ENCODE measurements at regions not wholly inside any gene's neighbourhood (a gene's known extent, or its start where the extent isn't known, plus 50 kb on each side); places are given as distances from the start of the nearest gene placed in this dataset.

GRCh38 chr2:15766911-15767597, 173.3 kb upstream of the MYCN start:
- no peak for DNase-seq

GRCh38 chr2:15767679-15768078, 172.7 kb upstream of the MYCN start:
- DNase-seq = no peak

GRCh38 chr2:15768142-15768541, 172.2 kb upstream of the MYCN start:
- DNase-seq = peak; percentile 11

- no peak for DNase-seq
These were observed 171.7 kb upstream of the MYCN start for GRCh38 chr2:15768615-15769014.

- DNase-seq = no peak
These were observed 171.1 kb upstream of the MYCN start for GRCh38 chr2:15769235-15769634.

GRCh38 chr2:15769676-15770547, 170.4 kb upstream of the MYCN start:
- DNase-seq = peak; percentile 18

GRCh38 chr2:15770606-15771005, 169.7 kb upstream of the MYCN start:
- DNase-seq = no peak

- DNase-seq = no peak
These were observed 169.2 kb upstream of the MYCN start for GRCh38 chr2:15771124-15771523.

- DNase-seq = no peak
These were observed 168.2 kb upstream of the MYCN start for GRCh38 chr2:15772086-15772595.

GRCh38 chr2:15772681-15773080, 167.7 kb upstream of the MYCN start:
- no peak for DNase-seq

- DNase-seq = no peak
These were observed 167.1 kb upstream of the MYCN start for GRCh38 chr2:15773204-15773603.

GRCh38 chr2:15773846-15774245, 166.5 kb upstream of the MYCN start:
- no peak for DNase-seq

GRCh38 chr2:15775753-15776628, 164.4 kb upstream of the MYCN start:
- DNase-seq = no peak

GRCh38 chr2:15776629-15776919, 163.8 kb upstream of the MYCN start:
- DNase-seq = no peak

- DNase-seq = no peak
These were observed 163.2 kb upstream of the MYCN start for GRCh38 chr2:15776992-15777702.

- DNase-seq = no peak
These were observed 162.5 kb upstream of the MYCN start for GRCh38 chr2:15777795-15778371.

- DNase-seq = no peak
These were observed 161.7 kb upstream of the MYCN start for GRCh38 chr2:15778529-15779219.

GRCh38 chr2:15779381-15780041, 160.8 kb upstream of the MYCN start:
- no peak for DNase-seq

- no peak for DNase-seq
These were observed 160.1 kb upstream of the MYCN start for GRCh38 chr2:15780234-15780633.

GRCh38 chr2:15780912-15781574, 159.3 kb upstream of the MYCN start:
- DNase-seq = no peak

Data from hematopoietic multipotent progenitor cell treated with erythropoietin and hydrocortisone succinate and interleukin-3 and kit ligand, for 4 days (in vitro differentiated cells).